Esophagus mucosa (tissue), 1 donor: ENCODE measurements at regions not wholly inside any gene's neighbourhood (a gene's known extent, or its start where the extent isn't known, plus 50 kb on each side); places are given as distances from the start of the nearest gene placed in this dataset.

ENCODE experiments used
- ATAC-seq: fragments of 200-7000 bp; cut with Tn5 transposase; one replicate; pipeline ENCODE4 v1.9.1; 2020
- donor health status: DM: yes; HTN: yes; CAD: no.

GRCh38 chr7:67698354-67698753 is 701.7 kb downstream of the TYW1 start:
- ATAC-seq = no peak

- no peak for ATAC-seq
These were observed 709.2 kb downstream of the TYW1 start for GRCh38 chr7:67705850-67706249.

GRCh38 chr7:67711706-67712105 is 715.1 kb downstream of the TYW1 start:
- ATAC-seq = no peak

- no peak for ATAC-seq
These were observed 716.9 kb downstream of the TYW1 start for GRCh38 chr7:67713451-67714056.

GRCh38 chr7:67716729-67717128 is 720.1 kb downstream of the TYW1 start:
- ATAC-seq = no peak

GRCh38 chr7:67723591-67723990 is 727.0 kb downstream of the TYW1 start:
- no peak for ATAC-seq

GRCh38 chr7:67724435-67724834 is 727.8 kb downstream of the TYW1 start:
- no peak for ATAC-seq

- ATAC-seq = no peak
These were observed 728.3 kb downstream of the TYW1 start for GRCh38 chr7:67724955-67725354.

GRCh38 chr7:67725423-67725822 is 728.8 kb downstream of the TYW1 start:
- ATAC-seq = no peak

GRCh38 chr7:67729771-67730170 is 733.1 kb downstream of the TYW1 start:
- ATAC-seq = no peak

- no peak for ATAC-seq
These were observed 735.1 kb downstream of the TYW1 start for GRCh38 chr7:67731704-67732103.

- no peak for ATAC-seq
These were observed 736.3 kb downstream of the TYW1 start for GRCh38 chr7:67732898-67733297.

GRCh38 chr7:67738145-67738544 is 741.5 kb downstream of the TYW1 start:
- ATAC-seq = no peak

- ATAC-seq = no peak
These were observed 742.3 kb downstream of the TYW1 start for GRCh38 chr7:67738958-67739357.

GRCh38 chr7:67743501-67743900 is 746.9 kb downstream of the TYW1 start:
- ATAC-seq = no peak

- ATAC-seq = no peak
These were observed 755.6 kb downstream of the TYW1 start for GRCh38 chr7:67752227-67752626.

- ATAC-seq = no peak
These were observed 757.3 kb downstream of the TYW1 start for GRCh38 chr7:67753891-67754290.

GRCh38 chr7:67754651-67755050 is 758.0 kb downstream of the TYW1 start:
- ATAC-seq = no peak

GRCh38 chr7:67758551-67758950 is 761.9 kb downstream of the TYW1 start:
- no peak for ATAC-seq

GRCh38 chr7:67760971-67761370 is 764.3 kb downstream of the TYW1 start:
- ATAC-seq = no peak

- ATAC-seq = no peak
These were observed 765.9 kb downstream of the TYW1 start for GRCh38 chr7:67762516-67762915.

GRCh38 chr7:67764289-67764688 is 767.7 kb downstream of the TYW1 start:
- no peak for ATAC-seq

GRCh38 chr7:67765481-67766175 is 769.0 kb downstream of the TYW1 start:
- no peak for ATAC-seq

GRCh38 chr7:67766906-67767410 is 770.3 kb downstream of the TYW1 start:
- ATAC-seq = no peak
